A549 (cell line): ENCODE measurements at regions not wholly inside any gene's neighbourhood (a gene's known extent, or its start where the extent isn't known, plus 50 kb on each side); places are given as distances from the start of the nearest gene placed in this dataset.

Source experiments
- ATAC-seq, 2 experiments: fragments of 200-7000 bp in 1 of 2; fragments of >200 bp in 1 of 2; cut with Nextera tagmentation in 1 of 2; cut with Tn5 transposase in 1 of 2; 3 replicates each; pipeline versions ENCODE4 v1.8.0 to v1.9.1; 2018 to 2020; ENCODE audit warnings: mild to moderate bottlenecking in 1 of 2, moderate library complexity in 1 of 2
- CTCF ChIA-PET: fragments of 300-600 bp; sonication (Branson Sonifier 250); formaldehyde crosslinking; extraction: SDS; loops from one replicate; lab custom pipeline; 2021; ENCODE audit warnings: antibody characterized with exemption, inconsistent platforms; lab: Yijun Ruan, JAX
- POLR2A ChIA-PET: fragments of 350-600 bp; formaldehyde crosslinking; extraction: SDS; loops from one replicate; lab custom pipeline; 2021; ENCODE audit warnings: antibody characterized with exemption, inconsistent platforms; lab: Yijun Ruan, JAX
- DNase-seq, 2 experiments: peaks; one replicate each; pipeline versions ENCODE4 v3.0.0 to v3.0.0-alpha.2; 2011 to 2016; ENCODE audit warnings: low read depth in 1 of 2, low spot score in 1 of 2
- FAIRE-seq: peaks from 2 replicates; lab custom pipeline; 2011; peaks lifted over from hg19 to GRCh38; lab: Jason Lieb, UNC
- H3K27ac ChIP-seq, 2 experiments: fragments of >200 bp; sonication (Bioruptor Twin); formaldehyde crosslinking; 3 replicates each; pipeline ENCODE4 v1.5.1; 2016 to 2017
- H3K4me1 ChIP-seq: fragments of >200 bp; sonication (Bioruptor Twin); formaldehyde crosslinking; 3 replicates; pipeline ENCODE4 v1.6.1; 2016
- H3K4me2 ChIP-seq: fragments of >200 bp; sonication (Bioruptor Twin); formaldehyde crosslinking; 3 replicates; pipeline ENCODE4 v1.6.1; 2016
- H3K4me3 ChIP-seq: fragments of >200 bp; sonication (Bioruptor Twin); formaldehyde crosslinking; 3 replicates; pipeline ENCODE4 v1.5.1; 2016
- H3K9me3 ChIP-seq: fragments of >200 bp; sonication (Bioruptor Twin); formaldehyde crosslinking; 3 replicates; pipeline ENCODE4 v1.6.1; 2016
- ATOH8 ChIP-seq: fragments of 250-450 bp; sonication (Bioruptor Pico); IDR thresholded peaks from 2 replicates; pipeline ENCODE4 v1.5.0; 2020; ENCODE audit warnings: low read depth, mild to moderate bottlenecking, moderate library complexity
- CBX8 ChIP-seq: fragments of 200-600 bp; sonication (generic); IDR thresholded peaks from 2 replicates; pipeline ENCODE4 v1.6.1; 2016
- CEBPB ChIP-seq, 2 experiments: fragments of >200 bp in 1 of 2; sonication (Bioruptor Twin) in 1 of 2; formaldehyde crosslinking in 1 of 2; IDR thresholded peaks; 2 replicates each; pipeline ENCODE4 v1.6.1; 2012 to 2016
- CTCF ChIP-seq: fragments of >200 bp; sonication (Bioruptor Twin); formaldehyde crosslinking; IDR thresholded peaks from 3 replicates; pipeline ENCODE4 v1.5.1; 2016
- E2F6 ChIP-seq: IDR thresholded peaks from 2 replicates; pipeline ENCODE4 v1.6.1; 2012; ENCODE audit warnings: low read depth, borderline replicate concordance
- EP300 ChIP-seq, 2 experiments: fragments of >200 bp; sonication (Bioruptor Twin); formaldehyde crosslinking; IDR thresholded peaks; 2 replicates in 1 of 2; 3 replicates in 1 of 2; pipeline ENCODE4 v1.6.1; 2016 to 2017
- FOXS1 ChIP-seq: fragments of 250-450 bp; sonication (Bioruptor Pico); IDR thresholded peaks from 2 replicates; pipeline ENCODE4 v1.5.0; 2020; ENCODE audit warnings: mild to moderate bottlenecking, moderate library complexity
- HOXB13 ChIP-seq: fragments of 250-450 bp; sonication (Bioruptor Pico); IDR thresholded peaks from 2 replicates; pipeline ENCODE4 v1.5.0; 2020; ENCODE audit warnings: low read depth, mild to moderate bottlenecking, moderate library complexity
- HOXB5 ChIP-seq: fragments of 250-450 bp; sonication (Bioruptor Pico); IDR thresholded peaks from 2 replicates; pipeline ENCODE4 v1.5.0; 2020; ENCODE audit warnings: mild to moderate bottlenecking, moderate library complexity
- JUN ChIP-seq, 2 experiments: fragments of >200 bp; sonication (Bioruptor Twin); formaldehyde crosslinking; IDR thresholded peaks; 2 replicates in 1 of 2; 3 replicates in 1 of 2; pipeline ENCODE4 v1.6.1; 2016 to 2017
- KDM5A ChIP-seq: fragments of 200-600 bp; sonication (generic); IDR thresholded peaks from 2 replicates; pipeline ENCODE4 v1.6.1; 2016; ENCODE audit warnings: antibody characterized with exemption, mild to moderate bottlenecking
- MAFK ChIP-seq: fragments of 450-650 bp; IDR thresholded peaks from 2 replicates; pipeline ENCODE4 v1.6.1; 2014; ENCODE audit not compliant: partially characterized antibody
- MAX ChIP-seq: IDR thresholded peaks from 2 replicates; pipeline ENCODE4 v1.6.1; 2012
- NFE2L2 ChIP-seq: fragments of 150-350 bp; conservative IDR thresholded peaks from 2 replicates; pipeline ENCODE4 v1.6.1; 2014; ENCODE audit warnings: low read length
- NPAS2 ChIP-seq: fragments of 250-450 bp; sonication (Bioruptor Pico); IDR thresholded peaks from 2 replicates; pipeline ENCODE4 v1.8.0; 2022; ENCODE audit warnings: mild to moderate bottlenecking, moderate library complexity, borderline replicate concordance
- PHF8 ChIP-seq: fragments of 200-600 bp; sonication (generic); IDR thresholded peaks from 2 replicates; pipeline ENCODE4 v1.6.1; 2016; ENCODE audit warnings: low read depth, mild to moderate bottlenecking, antibody characterized with exemption, moderate library complexity, borderline replicate concordance
- POLR2A ChIP-seq: IDR thresholded peaks from 2 replicates; pipeline ENCODE4 v1.6.1; 2012; ENCODE audit warnings: mild to moderate bottlenecking, low read length
- POLR2AphosphoS2 ChIP-seq: conservative IDR thresholded peaks from 2 replicates; pipeline ENCODE4 v1.6.1; 2012; ENCODE audit warnings: low read length, improper control_type of control experiment, inconsistent platforms
- RAD21 ChIP-seq, 2 experiments: fragments of >200 bp in 1 of 2; sonication (Bioruptor Twin) in 1 of 2; formaldehyde crosslinking in 1 of 2; IDR thresholded peaks in 1 of 2; conservative IDR thresholded peaks in 1 of 2; 2 replicates in 1 of 2; 3 replicates in 1 of 2; pipeline ENCODE4 v1.6.1; 2012 to 2018; ENCODE audit warnings: inconsistent platforms in 1 of 2
- TP53 ChIP-seq: fragments of 250-450 bp; sonication (Bioruptor Pico); IDR thresholded peaks from 2 replicates; pipeline ENCODE4 v1.5.0; 2021; ENCODE audit warnings: mild to moderate bottlenecking, moderate library complexity
- USF2 ChIP-seq: fragments of 450-650 bp; IDR thresholded peaks from 2 replicates; pipeline ENCODE4 v1.6.1; 2014; ENCODE audit warnings: antibody characterized with exemption
- ZNF302 ChIP-seq: fragments of 250-450 bp; sonication (Bioruptor Pico); IDR thresholded peaks from 2 replicates; pipeline ENCODE4 v1.9.0; 2021; ENCODE audit warnings: inconsistent platforms, mild to moderate bottlenecking, moderate library complexity
- ZSCAN20 ChIP-seq: fragments of 250-450 bp; sonication (Bioruptor Pico); IDR thresholded peaks from 2 replicates; pipeline ENCODE4 v1.8.0; 2022; ENCODE audit warnings: mild to moderate bottlenecking, moderate library complexity
- WGBS: methylation state at CpG from one replicate; pipeline ENCODE4 v1.1.6; 2017; ENCODE audit errors: missing lambda C conversion rate; 5-methylcytosine and 5-hydroxymethylcytosine counted together

- TF ChIP-seq TP53 (CRISPR knock-in tag) (no peak), USF2 (no peak), CEBPB (IDR thresholded peaks at IDR 0.05) (no peak), PHF8 (no peak), ZNF302 (CRISPR knock-in tag) (no peak)
Observed at GRCh38 chr2:49577041-49577440, 422.7 kb upstream of the FSHR start (continued).

GRCh38 chr2:49569176-49569575 lies 414.9 kb upstream of the FSHR start:
- 8% methylated on average over 1 of the region's 1 CpG for WGBS
- CTCF ChIA-PET: no interaction called here

More at GRCh38 chr2:49569176-49569575, 414.9 kb upstream of the FSHR start:
- POLR2A ChIA-PET: no interaction called here
- no peak overlapping the region for H3K4me3 ChIP-seq
- H3K9me3 ChIP-seq: no peaks in the 10 kb centered on the region; the same call in 1 of the 3 replicates
- H3K27ac ChIP-seq: no peak overlapping the region
- no peak for ATAC-seq
- FAIRE-seq: no peak
- H3K4me2 ChIP-seq: no peak overlapping the region
- no peaks in the 10 kb centered on the region for H3K4me1 ChIP-seq
- DNase-seq: no peak
- TF ChIP-seq NFE2L2 (no peak), POLR2A (no peak), ZSCAN20 (no peak), E2F6 (no peak), RAD21 (conservative IDR thresholded peaks at IDR 0.05 in 1 of 2, IDR thresholded peaks at IDR 0.05 in 1 of 2) (no peak), FOXS1 (no peak), NPAS2 (CRISPR knock-in tag) (no peak), MAFK (no peak), JUN (IDR thresholded peaks at IDR 0.05) (no peak), KDM5A (no peak), POLR2AphosphoS2 (no peak), EP300 (IDR thresholded peaks at IDR 0.05) (no peak), ATOH8 (CRISPR knock-in tag) (no peak), MAX (no peak), CTCF (no peak), HOXB5 (CRISPR knock-in tag) (no peak), CBX8 (no peak), HOXB13 (CRISPR knock-in tag) (no peak)
